GM19328 (cell line): ENCODE measurements at regions not wholly inside any gene's neighbourhood (a gene's known extent, or its start where the extent isn't known, plus 50 kb on each side); places are given as distances from the start of the nearest gene placed in this dataset.
"Not testable (repeated sequence)": the region's sequence is repeated elsewhere in the genome, so short reads cannot be mapped to it uniquely, and the experiment has no call there.

Experiments used
- ATAC-seq: cut with Tn5 transposase; IDR thresholded peaks from one replicate; pipeline ENCODE4 v1.9.1; 2021; ENCODE audit warnings: mild to moderate bottlenecking, moderate library complexity; ENCODE audit not compliant: unreplicated experiment

DNA sequence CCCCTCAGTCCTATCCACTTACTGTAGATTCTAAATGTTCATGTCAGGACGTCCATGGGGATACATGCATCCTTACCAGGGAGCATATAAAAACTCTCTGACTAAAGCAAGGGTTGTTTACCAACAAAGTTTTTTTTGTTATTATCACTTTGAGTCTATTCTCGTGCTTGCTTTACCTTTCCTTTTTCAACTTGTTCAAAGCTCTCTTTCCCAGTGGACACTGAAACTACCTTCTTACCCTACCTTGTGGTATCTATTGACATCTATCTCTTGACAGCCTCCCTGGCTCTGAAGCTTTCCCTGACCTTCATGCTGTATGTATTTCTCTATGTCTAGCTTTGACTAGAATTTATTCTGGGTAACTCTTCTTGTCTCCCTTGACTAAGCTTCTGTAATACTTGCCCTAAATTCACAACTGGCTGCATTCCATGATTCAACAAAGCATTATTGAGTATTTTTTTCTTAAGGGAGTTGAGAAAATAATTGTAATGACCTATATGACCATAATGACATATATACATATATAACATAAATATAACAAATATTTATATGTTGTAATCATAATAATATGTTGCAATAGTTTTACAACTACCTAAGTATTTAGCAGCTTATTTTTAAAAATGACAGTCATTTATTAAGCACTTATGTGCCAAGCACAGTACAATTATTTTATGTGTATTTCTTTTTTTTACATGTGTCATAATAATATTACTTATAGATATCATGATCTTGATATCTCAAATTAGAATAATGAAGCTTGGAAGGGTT, 403.4 kb upstream of the SPRY2 start:
- no peak for ATAC-seq

DNA sequence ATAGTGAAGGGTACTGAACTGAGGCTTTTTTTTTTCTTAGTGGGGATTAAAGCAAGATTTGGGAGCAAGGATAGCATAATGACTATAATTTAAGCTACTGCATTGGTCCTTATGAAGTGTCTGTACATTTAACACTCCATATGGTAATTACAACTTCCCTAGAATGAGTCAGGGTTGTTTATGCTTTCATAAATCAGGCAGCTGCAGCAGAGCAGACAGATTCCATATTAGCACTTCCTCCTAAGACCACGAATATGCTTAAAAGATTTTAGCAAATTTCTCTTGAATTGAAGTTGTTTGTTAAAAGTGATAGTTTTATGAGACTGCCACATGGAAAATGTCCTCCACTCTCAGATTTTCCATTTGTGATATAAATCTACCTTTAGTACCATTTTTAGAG, 401.1 kb upstream of the SPRY2 start:
- no peak for ATAC-seq

DNA sequence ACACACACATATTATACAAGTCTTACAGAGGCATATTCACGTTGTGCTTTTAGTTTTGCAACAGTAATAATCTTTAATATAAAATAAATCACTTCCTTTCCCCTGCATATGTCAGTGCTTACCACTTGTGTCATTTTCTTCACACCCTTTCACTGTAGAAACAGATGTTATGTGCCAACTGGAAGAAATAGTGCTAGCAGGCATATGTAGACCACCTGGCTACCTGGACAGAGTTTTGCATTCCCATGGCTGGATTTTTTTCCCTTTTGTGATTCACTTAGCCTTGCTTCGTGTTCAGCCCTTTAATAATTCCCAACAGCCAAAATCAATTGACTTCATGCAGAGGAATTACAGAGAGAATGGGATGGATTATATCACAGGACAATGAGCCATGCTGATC, 399.1 kb upstream of the SPRY2 start:
- ATAC-seq: no peak

DNA sequence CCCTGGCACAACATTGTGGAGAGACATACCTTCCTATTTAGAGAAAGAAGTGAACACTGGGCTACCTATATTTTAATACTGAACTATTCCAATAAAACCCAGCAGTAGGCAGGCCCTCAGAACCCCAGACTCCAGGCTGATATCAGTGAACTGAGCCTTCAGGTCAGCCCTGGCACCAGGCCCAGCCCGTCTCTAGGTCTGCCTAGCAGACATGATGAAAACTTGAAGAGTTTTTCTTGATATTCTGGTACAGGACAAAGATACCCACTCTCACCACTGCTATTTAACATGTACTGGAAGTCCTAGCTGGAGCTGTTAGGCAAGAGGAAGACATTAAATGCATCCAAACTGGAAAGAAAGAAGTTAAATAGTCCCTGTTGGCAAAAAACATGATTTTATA, 396.6 kb upstream of the SPRY2 start:
- ATAC-seq: no peak

DNA sequence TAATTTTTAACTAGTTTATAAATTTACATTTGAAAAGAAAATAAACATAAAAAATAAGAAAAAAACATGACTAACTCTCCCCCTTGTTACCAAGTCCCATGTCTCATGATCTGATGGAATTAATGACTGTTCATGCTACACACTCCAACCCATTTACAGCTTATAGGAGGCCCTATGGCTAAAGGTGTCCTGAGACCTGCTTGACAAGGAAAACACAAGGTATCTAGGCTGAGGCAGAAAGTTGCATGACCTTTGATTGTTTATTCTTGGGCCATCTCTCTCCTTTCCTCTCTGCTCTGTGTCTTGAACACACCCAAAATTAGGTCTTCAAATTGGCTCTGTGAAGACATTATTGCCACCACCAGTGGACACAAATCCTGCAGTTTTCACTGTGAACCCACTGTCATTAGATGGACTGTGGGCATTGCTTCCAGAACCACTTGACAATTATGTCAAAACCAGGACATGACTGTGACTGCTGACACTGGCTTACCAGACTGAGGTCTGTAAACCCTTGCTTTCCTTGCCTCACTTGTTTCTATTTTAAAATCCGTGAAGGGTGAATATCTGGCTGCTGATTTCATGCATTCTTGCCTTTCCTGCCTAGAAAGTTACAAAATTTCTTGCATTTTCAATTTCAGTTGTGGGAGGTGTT, 386.5 kb upstream of the SPRY2 start:
- no peak for ATAC-seq

DNA sequence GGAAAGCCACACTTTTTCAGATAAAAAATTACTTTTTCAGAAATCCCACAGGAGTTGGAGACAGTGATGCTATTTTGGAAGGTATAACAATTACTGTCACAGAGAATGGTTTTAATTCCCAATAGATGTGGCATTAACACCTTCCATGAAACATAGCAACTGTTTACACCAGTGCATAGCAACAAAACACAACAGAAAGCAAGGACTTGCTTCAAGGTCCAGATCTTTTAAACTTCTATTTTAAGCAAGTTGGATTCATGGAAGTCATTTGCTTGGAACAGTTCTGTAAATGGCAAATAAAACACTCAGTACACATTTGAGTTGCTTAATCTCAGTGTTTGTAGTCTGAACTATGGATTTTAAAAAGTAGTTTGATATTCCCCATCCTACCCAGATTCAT, 385.9 kb upstream of the SPRY2 start:
- no peak for ATAC-seq

DNA sequence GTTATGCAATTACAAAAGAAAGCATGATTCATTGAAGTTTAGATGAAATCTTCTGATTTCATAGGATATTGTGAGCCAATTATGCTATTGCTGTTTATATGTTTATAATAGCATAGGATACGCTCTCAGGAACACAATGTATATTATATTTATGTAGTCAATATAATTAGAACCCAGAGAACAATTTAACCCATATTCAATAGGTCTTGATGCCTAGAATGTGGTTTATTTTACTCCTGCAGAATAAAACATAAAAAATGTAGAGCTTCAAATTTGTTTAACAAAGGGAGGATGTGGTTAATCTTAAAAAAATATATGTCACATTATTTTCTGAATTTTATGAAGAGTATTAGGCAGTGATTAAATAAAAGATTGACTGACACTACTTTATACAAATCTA, 380.8 kb upstream of the SPRY2 start:
- ATAC-seq: no peak

DNA sequence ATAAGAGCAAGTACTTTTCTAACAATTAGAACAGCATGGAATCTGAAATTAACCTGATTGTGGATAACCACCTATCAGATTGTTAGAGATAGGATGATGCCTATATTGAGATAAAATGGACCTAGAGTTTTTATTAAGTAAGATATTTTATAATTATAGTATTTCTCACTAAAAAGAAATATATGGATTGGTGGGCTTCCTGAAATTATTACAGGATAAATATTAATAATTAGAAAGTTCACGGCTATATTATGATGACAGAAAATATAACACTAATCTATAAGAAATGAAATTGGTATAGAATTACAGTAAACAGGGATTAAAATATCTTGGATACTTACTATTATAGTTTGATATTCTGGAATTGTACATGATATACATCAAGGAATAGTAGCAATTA, 378.0 kb upstream of the SPRY2 start:
- ATAC-seq: no peak

DNA sequence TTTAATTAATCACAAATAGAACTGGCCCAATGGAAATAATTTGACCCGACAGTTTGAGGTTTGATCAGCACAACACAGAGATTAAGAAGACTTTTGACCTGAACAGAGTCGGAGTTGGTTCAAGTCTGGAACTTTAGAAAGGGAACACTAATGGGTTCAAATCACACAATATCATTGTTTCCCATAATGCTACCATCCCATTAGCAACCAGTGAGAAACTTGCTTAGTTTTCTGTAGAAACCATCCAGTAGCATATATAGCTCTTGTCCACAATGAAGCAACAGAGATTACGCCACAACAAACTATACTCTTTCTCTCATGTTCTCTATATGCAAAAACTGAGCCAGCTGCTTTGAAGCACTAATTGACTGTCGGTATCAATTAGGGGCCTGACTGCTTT, 376.9 kb upstream of the SPRY2 start:
- ATAC-seq: no peak

DNA sequence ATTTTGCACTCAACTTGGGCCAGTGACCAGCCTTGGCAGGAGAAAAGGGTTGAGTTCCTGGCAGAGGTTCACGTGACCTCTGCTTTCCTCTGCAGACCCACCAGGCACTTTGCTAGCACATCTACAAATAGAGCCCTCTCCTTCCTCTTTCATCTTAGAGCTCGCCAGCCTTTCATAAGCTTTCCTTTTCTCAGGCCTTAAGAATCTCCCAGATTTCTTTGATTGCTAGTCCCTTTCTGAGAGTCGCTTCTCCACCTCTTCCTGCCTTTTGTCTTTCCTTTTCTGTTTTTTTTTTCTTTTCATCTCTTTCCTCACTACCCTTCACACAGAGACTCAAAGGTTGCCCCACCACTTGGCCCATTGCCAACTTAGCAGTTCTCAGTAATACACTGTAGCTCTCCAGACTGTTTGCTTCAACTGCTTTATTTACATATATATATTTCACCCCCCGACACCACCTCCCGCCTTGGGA, 375.7 kb upstream of the SPRY2 start:
- ATAC-seq: no peak

DNA sequence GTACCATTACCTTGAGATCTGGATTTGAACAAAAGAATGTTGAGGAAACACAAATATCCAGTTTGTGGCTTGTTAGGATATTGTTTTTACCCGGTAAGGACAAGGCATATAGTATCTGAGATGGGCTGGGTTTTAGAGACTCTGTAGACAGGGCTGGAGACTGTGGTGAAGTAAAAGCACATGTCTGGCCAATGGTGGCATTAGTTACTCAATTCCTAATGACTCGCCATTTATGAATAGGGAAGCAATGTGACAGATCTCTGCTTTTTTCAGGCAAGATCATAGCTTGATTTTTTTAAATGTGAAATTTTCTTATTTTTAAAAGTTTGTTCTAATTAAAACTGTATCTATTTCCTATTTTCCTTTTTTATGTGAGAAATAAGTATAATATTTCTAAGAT, 371.1 kb upstream of the SPRY2 start:
- no peak for ATAC-seq

DNA sequence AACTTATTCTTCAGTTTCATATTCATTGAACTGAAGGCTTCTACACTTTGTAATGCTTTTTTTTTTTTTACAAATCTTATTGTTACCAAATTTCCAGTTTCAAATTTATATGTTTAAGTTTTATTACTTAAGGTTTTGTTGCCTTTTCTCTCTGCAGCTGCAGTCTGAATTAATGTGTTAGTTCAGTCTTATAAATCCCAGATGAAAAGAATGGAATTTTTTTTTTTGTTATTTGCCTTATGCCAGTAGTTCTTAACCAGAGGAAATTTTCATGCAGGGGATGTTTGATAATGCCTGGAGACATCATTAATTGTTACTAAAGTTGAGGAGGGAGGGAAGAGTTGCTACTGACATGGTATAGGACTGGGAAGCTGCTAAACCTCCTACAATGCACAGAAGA, 367.9 kb upstream of the SPRY2 start:
- ATAC-seq: no peak

DNA sequence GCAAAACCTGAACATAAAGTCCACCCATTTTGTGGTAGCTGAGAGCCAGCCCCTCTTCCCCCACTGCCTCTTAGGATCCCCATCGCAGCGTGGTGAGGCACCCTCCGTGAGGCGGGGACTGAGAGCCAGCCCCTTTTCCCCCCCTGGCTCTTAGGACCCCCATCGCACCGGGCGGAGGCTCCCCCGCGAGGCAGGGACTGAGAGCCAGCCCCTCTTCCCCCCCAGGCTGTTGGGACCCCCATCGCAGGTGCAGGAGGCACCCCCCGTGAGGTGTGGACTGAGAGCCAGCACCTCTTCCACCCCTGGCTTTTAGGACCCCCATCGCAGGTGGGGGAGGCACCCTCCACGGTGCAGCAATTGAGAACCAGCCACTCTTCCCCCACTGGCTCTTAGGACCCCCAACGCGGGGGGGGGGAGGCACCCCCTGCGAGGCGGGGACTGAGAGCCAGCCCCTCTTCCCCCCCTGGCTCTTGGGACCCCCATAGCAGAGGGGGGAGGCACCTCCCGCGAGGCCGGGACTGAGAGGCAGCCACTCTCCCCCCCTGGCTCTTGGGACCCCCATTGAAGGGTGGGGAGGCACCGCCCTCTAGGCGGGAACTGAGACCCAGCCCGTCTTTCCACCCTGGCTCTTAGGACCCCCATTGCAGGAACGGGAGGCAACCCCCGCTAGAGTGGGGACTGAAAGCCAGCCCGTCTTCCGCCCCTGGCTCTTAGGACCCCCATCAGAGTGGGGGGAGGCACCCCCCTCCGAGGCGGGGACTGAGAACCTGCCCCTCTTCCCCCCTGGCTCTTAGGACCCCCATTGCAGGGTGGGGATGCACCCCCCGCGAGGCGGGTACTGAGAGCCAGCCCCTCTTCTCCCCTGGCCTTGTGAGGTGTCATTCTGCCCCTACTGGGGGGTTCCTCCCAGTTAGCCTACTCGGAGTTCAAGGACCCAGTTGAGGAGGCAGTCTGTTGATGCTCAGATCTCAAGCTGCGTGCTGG, 366.4 kb upstream of the SPRY2 start:
- ATAC-seq: no peak

DNA sequence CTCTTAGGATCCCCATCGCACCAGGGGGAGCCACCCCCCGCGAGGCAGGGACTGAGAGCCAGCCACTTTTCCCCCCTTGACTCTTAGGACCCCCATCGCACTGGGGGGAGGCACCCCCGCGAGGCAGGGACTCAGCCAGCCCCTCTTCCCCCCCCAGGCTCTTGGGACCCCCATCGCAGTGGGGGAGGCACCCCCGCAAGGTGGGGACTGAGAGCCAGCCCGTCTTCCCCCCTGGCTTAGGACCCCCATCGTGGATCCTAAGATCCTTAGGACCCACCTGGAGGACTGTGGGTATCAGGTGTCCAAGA, 365.2 kb upstream of the SPRY2 start:
- no peak for ATAC-seq

DNA sequence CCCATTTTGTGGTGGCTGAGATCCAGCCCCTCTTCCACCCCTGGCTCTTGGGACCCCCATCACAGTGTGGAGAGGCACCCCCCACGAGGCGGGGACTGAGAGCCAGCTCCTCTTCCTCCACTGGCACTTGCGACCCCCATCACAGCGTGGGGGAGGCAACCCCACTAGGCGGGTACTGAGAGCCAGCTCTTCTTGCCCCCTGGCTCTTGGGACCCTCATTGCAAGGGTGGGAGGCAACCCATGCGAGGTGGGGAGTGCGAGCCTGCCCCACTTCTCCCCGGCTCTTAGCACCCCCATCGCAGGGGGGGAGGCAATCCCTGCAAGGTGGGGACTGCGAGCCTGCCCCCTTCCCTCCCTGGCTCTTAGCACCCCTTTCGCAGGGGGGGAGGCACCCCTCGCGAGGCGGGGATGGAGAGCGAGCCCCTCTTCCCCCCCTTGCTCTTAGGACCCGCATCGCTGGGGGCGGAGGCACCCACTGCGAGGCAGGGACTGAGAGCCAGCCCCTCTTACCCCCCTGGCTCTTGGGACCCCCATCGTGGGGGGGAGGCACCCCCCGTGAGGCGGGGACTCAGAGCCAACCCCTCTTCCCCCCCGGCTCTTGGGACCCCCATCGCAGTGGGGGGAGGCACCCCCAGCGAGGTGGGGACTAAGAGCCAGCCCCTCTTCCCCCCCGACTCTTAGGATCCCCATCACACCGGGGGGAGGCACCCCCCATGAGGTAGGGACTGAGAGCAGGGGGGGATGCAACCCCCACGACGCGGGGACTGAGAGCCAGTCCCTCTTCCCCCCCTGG, 364.6 kb upstream of the SPRY2 start:
- no peak for ATAC-seq

DNA sequence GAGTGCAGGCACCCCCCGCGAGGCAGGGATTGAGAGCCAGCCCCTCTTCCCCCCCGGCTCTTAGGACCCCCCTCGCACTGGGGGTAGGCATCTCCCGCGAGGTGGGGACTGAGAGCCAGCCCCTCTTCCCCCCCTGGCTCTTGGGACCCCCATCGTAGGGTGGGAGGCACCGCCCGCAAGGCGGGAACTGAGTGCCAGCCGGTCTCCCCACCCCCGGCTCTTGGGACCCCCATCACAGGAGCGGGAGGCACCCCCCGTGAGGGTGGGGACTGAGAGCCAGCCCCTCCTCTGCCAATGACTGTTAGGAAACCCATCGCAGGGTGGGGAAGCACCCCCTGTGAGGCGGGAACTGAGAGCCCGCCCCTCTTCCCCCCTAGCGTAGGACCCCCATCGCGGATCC, 363.4 kb upstream of the SPRY2 start:
- ATAC-seq: no peak

DNA sequence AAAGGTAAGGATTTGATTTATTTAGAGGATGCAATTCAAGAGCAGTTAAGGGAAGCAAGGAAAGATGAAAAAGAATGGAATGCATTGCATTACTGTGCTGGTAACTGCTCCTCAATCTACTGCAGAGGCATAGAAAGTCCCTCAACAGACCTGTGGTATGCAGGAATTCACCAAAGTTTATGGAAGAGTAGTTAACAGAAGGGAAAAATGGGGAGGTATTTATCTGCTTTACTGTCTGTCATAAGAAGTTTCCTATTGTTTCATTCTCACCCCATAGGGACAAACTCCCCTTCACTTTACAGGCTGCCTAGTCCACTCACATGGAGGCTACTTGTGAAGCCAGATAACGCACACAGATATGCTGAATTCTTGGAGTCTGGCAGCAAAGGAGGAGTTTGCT, 354.9 kb upstream of the SPRY2 start:
- no peak for ATAC-seq

DNA sequence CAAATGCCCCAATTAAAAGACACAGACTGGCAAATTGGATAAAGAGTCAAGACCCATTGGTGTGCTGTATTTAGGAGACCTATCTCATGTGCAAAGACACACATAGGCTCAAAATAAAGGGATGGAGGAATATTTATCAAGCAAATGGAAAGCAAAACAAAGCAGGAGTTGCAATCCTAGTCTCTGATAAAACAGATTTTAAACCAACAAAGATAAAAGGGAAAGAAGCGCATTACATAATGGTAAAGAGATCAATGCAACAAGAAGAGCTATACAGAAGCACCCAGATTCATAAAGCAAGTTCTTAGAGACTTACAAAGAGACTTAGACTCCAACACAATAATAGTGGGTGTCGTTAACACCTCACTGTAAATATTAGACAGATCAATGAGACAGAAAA, 350.9 kb upstream of the SPRY2 start:
- ATAC-seq: not testable (repeated sequence)

DNA sequence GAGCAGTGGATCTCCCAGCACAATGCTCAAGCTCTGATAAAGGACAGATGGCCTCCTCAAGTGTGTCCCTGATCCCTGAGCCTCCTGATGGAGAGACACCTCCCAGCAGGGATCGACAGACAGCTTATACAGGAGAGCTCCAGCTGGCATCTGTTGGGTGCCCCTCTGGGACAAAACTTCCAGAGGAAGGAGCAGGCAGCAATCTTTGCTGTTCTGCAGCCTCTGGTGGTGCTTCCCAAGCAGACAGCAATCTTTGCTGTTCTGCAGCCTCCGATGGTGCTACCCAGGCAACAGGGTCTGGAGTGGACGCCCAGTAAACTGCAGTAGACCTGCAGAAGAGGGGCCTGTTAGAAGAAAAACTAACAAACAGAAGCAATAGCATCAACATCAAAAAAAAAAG, 349.3 kb upstream of the SPRY2 start:
- ATAC-seq: no peak

DNA sequence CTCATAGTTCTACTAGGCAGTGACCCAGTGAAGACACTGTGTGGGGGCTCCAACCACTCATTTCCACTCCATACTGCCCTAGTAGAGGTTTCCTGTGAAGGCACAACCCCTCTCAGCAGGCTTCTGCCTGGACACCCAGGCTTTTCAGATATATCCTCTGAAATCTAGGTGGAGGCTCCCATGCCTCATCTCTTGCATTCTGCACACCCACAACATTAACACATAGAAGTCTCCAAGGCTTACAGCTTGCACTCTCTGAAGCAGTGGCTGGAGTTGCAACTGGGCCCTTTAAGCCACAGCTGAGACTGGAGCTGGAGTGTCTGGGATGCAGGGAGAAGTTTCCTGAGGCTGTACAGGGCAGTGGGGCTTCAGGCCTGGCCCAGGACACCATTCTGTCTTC, 347.7 kb upstream of the SPRY2 start:
- no peak for ATAC-seq

DNA sequence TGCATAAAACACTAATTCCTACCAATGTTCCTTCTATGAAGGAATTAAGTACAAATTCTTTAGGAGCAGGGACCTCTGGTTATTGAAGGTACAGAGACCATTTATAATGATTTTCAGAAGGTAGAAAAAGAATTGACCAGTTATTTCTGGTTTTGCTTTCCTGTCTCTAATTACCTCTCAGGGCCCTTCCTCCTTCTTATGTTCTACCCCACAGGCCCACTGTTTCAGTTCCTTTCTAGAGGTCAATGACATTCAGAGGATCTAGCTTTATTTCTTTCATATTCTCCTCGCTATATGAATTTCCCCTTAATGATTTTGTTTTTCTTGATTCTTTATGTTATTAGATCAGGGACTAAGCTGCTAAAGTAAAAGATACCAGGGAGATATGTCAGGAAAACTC, 345.0 kb upstream of the SPRY2 start:
- no peak for ATAC-seq
